Liver (tissue), 8 donors: ENCODE measurements at regions not wholly inside any gene's neighbourhood (a gene's known extent, or its start where the extent isn't known, plus 50 kb on each side); places are given as distances from the start of the nearest gene placed in this dataset.

ENCODE experiments used
- DNase-seq: peaks from one replicate; pipeline ENCODE4 v3.0.0-alpha.2; 2017; ENCODE audit warnings: low spot score
- H3K27ac ChIP-seq, 2 donors: one replicate each; pipeline ENCODE4 v1.7.0; 2013; ENCODE audit warnings: inconsistent platforms in 2 of 2, low read length in 2 of 2, control low read depth in 1 of 2, low read depth in 1 of 2, mild to moderate bottlenecking in 1 of 2
- H3K27me3 ChIP-seq, 4 donors: one replicate each; pipeline versions ENCODE4 v1.6.1 to v1.7.0; 2013; ENCODE audit warnings: low read length in 3 of 4, inconsistent platforms in 1 of 4, mild to moderate bottlenecking in 1 of 4, moderate library complexity in 1 of 4; ENCODE audit not compliant: control insufficient read depth in 4 of 4, insufficient read depth in 4 of 4
- H3K36me3 ChIP-seq, 4 donors: one replicate each; pipeline versions ENCODE4 v1.6.1 to v1.7.0; 2013; ENCODE audit warnings: low read length in 3 of 4, mild to moderate bottlenecking in 3 of 4, low read depth in 1 of 4, moderate library complexity in 1 of 4; ENCODE audit not compliant: control insufficient read depth in 4 of 4, insufficient read depth in 3 of 4
- H3K4me1 ChIP-seq, 4 donors: one replicate each; pipeline versions ENCODE4 v1.6.1 to v1.7.0; 2013; ENCODE audit warnings: low read length in 3 of 4, mild to moderate bottlenecking in 3 of 4, moderate library complexity in 1 of 4; ENCODE audit not compliant: control insufficient read depth in 4 of 4, insufficient read depth in 4 of 4
- H3K4me3 ChIP-seq, 3 donors: one replicate each; pipeline versions ENCODE4 v1.6.1 to v1.7.0; 2013; ENCODE audit warnings: low read length in 3 of 3, control low read depth in 1 of 3, low read depth in 1 of 3, mild to moderate bottlenecking in 1 of 3
- H3K9ac ChIP-seq, 2 donors: one replicate each; pipeline ENCODE4 v1.7.0; 2013; ENCODE audit warnings: low read length in 2 of 2, mild to moderate bottlenecking in 2 of 2, moderate library complexity in 2 of 2, control low read depth in 1 of 2, low read depth in 1 of 2
- H3K9me3 ChIP-seq, 4 donors: one replicate each; pipeline versions ENCODE4 v1.6.1 to v1.7.0; 2013; ENCODE audit warnings: low read length in 3 of 4; ENCODE audit not compliant: control insufficient read depth in 4 of 4
- EGR1 ChIP-seq, 2 donors: IDR thresholded peaks; 2 replicates each; pipeline ENCODE4 v1.6.1; 2016 to 2018; ENCODE audit warnings: antibody characterized with exemption in 2 of 2, low read depth in 2 of 2
- FOXA1 ChIP-seq: IDR thresholded peaks from 2 replicates; pipeline ENCODE4 v1.6.1; 2016; ENCODE audit warnings: antibody characterized with exemption
- FOXA2 ChIP-seq: IDR thresholded peaks from 2 replicates; pipeline ENCODE4 v1.6.1; 2016; ENCODE audit warnings: antibody characterized with exemption
- GABPA ChIP-seq, 2 donors: IDR thresholded peaks in 1 of 2; conservative IDR thresholded peaks in 1 of 2; 2 replicates each; pipeline ENCODE4 v1.6.1; 2016; ENCODE audit warnings: antibody characterized with exemption in 2 of 2, mild to moderate bottlenecking in 1 of 2, moderate library complexity in 1 of 2
- HNF4A ChIP-seq, 2 donors: conservative IDR thresholded peaks; 2 replicates each; pipeline ENCODE4 v1.6.1; 2016; ENCODE audit warnings: antibody characterized with exemption in 2 of 2, mild to moderate bottlenecking in 2 of 2
- HNF4G ChIP-seq: IDR thresholded peaks from 2 replicates; pipeline ENCODE4 v1.6.1; 2016; ENCODE audit warnings: antibody characterized with exemption
- NR2F2 ChIP-seq: IDR thresholded peaks from 2 replicates; pipeline ENCODE4 v1.6.1; 2016; ENCODE audit warnings: antibody characterized with exemption
- SP1 ChIP-seq: IDR thresholded peaks from 2 replicates; pipeline ENCODE4 v1.6.1; 2018; ENCODE audit warnings: antibody characterized with exemption, mild to moderate bottlenecking
- TAF1 ChIP-seq: conservative IDR thresholded peaks from 2 replicates; pipeline ENCODE4 v1.6.1; 2016; ENCODE audit warnings: antibody characterized with exemption, mild to moderate bottlenecking
- YY1 ChIP-seq: IDR thresholded peaks from 2 replicates; pipeline ENCODE4 v1.6.1; 2016; ENCODE audit warnings: antibody characterized with exemption, mild to moderate bottlenecking
- whole genome bisulfite sequencing: extraction: QIAGEN DNeasy Blood & Tissue Kit; methylation state at CpG from one replicate; pipeline ENCODE4 v1.1.7; 2013; 5-methylcytosine and 5-hydroxymethylcytosine counted together
- TF ChIP-seq, protein P1 (sequence below): IDR thresholded peaks from 2 replicates; pipeline ENCODE4 v1.6.1; 2016; ENCODE audit warnings: antibody characterized with exemption
- TF ChIP-seq, protein P2 (sequence below): IDR thresholded peaks from 2 replicates; pipeline ENCODE4 v1.6.1; 2016; ENCODE audit warnings: antibody characterized with exemption, mild to moderate bottlenecking
- TF ChIP-seq, protein P3 (sequence below): fragments of 150-350 bp; IDR thresholded peaks from 2 replicates; pipeline ENCODE4 v1.5.1; 2017; ENCODE audit warnings: improper control_type of control experiment, low read depth, low read length; ENCODE audit not compliant: missing input control
- TF ChIP-seq, protein P4 (sequence below): IDR thresholded peaks from 2 replicates; pipeline ENCODE4 v1.6.1; 2016; ENCODE audit warnings: antibody characterized with exemption
- donor health status: healthy.
- donor health status: healthy.
- donor health status: healthy.
- donor health status: healthy.
- donor health status: healthy.

DNA sequence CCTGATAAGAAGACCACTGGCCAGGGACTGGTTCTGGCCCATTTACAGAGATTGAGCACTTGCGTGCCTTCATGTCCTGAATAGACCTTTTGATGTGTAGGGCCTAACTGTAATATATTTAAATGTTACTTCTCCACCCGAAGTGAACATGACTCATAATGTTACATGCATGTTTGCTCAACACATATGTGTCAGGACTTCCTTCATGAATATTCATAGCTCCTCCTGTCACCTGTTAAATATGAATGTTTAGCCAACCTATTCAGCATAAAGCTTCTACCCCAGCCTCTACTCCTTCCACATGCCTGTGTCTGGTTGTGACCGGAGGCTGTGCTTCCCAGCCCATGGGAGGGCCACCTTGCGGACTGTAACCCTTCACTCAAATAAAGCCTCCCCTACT is 457.5 kb downstream of the IRX1 start:
- no peaks in the 10 kb centered on the region for H3K27me3 ChIP-seq
- H3K36me3 ChIP-seq: no peaks in the 10 kb centered on the region
- H3K9ac ChIP-seq: no peak overlapping the region
- no peak overlapping the region for H3K27ac ChIP-seq
- no peak for DNase-seq
- H3K4me3 ChIP-seq: no peak overlapping the region
- H3K4me1 ChIP-seq: no peaks in the 10 kb centered on the region
- TF ChIP-seq, protein P1, sequence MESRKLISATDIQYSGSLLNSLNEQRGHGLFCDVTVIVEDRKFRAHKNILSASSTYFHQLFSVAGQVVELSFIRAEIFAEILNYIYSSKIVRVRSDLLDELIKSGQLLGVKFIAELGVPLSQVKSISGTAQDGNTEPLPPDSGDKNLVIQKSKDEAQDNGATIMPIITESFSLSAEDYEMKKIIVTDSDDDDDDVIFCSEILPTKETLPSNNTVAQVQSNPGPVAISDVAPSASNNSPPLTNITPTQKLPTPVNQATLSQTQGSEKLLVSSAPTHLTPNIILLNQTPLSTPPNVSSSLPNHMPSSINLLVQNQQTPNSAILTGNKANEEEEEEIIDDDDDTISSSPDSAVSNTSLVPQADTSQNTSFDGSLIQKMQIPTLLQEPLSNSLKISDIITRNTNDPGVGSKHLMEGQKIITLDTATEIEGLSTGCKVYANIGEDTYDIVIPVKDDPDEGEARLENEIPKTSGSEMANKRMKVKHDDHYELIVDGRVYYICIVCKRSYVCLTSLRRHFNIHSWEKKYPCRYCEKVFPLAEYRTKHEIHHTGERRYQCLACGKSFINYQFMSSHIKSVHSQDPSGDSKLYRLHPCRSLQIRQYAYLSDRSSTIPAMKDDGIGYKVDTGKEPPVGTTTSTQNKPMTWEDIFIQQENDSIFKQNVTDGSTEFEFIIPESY: no peak
- TF ChIP-seq HNF4A (conservative IDR thresholded peaks at IDR 0.05) (no peak), NR2F2 (no peak), HNF4G (no peak), EGR1 (IDR thresholded peaks at IDR 0.05; ENCODE audit: low read depth in 2 of 2) (no peak)
- H3K9me3 ChIP-seq: no peaks in the 10 kb centered on the region
- 75% methylated on average over 4 of the region's 4 CpGs for WGBS

DNA sequence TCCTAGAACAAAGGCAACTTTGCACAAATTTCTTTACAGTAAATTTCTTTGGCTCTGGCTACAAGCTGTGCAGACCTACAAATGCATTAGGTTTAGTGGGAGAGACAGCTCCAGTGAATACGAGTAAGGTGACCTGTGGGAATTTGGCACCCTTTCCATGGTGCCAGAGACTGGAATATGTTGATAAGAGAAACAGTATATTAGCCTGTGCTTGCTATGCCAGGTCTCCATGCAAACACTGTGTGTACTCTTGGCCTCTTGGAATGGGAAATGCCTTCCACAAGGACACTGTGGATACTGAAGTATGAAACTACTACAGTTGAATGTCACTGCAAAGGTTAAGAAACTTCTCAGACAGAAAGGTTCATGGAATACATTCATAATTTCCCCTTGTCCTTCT is 458.5 kb downstream of the IRX1 start:
- no peak overlapping the region for H3K9ac ChIP-seq
- TF ChIP-seq, protein P2, sequence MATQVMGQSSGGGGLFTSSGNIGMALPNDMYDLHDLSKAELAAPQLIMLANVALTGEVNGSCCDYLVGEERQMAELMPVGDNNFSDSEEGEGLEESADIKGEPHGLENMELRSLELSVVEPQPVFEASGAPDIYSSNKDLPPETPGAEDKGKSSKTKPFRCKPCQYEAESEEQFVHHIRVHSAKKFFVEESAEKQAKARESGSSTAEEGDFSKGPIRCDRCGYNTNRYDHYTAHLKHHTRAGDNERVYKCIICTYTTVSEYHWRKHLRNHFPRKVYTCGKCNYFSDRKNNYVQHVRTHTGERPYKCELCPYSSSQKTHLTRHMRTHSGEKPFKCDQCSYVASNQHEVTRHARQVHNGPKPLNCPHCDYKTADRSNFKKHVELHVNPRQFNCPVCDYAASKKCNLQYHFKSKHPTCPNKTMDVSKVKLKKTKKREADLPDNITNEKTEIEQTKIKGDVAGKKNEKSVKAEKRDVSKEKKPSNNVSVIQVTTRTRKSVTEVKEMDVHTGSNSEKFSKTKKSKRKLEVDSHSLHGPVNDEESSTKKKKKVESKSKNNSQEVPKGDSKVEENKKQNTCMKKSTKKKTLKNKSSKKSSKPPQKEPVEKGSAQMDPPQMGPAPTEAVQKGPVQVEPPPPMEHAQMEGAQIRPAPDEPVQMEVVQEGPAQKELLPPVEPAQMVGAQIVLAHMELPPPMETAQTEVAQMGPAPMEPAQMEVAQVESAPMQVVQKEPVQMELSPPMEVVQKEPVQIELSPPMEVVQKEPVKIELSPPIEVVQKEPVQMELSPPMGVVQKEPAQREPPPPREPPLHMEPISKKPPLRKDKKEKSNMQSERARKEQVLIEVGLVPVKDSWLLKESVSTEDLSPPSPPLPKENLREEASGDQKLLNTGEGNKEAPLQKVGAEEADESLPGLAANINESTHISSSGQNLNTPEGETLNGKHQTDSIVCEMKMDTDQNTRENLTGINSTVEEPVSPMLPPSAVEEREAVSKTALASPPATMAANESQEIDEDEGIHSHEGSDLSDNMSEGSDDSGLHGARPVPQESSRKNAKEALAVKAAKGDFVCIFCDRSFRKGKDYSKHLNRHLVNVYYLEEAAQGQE: no peak
- TF ChIP-seq, protein P3, sequence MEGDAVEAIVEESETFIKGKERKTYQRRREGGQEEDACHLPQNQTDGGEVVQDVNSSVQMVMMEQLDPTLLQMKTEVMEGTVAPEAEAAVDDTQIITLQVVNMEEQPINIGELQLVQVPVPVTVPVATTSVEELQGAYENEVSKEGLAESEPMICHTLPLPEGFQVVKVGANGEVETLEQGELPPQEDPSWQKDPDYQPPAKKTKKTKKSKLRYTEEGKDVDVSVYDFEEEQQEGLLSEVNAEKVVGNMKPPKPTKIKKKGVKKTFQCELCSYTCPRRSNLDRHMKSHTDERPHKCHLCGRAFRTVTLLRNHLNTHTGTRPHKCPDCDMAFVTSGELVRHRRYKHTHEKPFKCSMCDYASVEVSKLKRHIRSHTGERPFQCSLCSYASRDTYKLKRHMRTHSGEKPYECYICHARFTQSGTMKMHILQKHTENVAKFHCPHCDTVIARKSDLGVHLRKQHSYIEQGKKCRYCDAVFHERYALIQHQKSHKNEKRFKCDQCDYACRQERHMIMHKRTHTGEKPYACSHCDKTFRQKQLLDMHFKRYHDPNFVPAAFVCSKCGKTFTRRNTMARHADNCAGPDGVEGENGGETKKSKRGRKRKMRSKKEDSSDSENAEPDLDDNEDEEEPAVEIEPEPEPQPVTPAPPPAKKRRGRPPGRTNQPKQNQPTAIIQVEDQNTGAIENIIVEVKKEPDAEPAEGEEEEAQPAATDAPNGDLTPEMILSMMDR: no peak
- TF ChIP-seq FOXA1 (no peak), EGR1 (IDR thresholded peaks at IDR 0.05; ENCODE audit: low read depth in 2 of 2) (no peak), GABPA (IDR thresholded peaks at IDR 0.05 in 1 of 2, conservative IDR thresholded peaks at IDR 0.05 in 1 of 2) (no peak)
- TF ChIP-seq, protein P4, sequence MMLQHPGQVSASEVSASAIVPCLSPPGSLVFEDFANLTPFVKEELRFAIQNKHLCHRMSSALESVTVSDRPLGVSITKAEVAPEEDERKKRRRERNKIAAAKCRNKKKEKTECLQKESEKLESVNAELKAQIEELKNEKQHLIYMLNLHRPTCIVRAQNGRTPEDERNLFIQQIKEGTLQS: no peak
- no peak for DNase-seq
- WGBS: 36% methylated on average over 1 of the region's 1 CpG
- no peaks in the 10 kb centered on the region for H3K27me3 ChIP-seq
- no peak overlapping the region for H3K27ac ChIP-seq
- H3K9me3 ChIP-seq: no peaks in the 10 kb centered on the region
- no peak overlapping the region for H3K4me3 ChIP-seq
- H3K4me1 ChIP-seq: no peaks in the 10 kb centered on the region
- H3K36me3 ChIP-seq: no peaks in the 10 kb centered on the region

DNA sequence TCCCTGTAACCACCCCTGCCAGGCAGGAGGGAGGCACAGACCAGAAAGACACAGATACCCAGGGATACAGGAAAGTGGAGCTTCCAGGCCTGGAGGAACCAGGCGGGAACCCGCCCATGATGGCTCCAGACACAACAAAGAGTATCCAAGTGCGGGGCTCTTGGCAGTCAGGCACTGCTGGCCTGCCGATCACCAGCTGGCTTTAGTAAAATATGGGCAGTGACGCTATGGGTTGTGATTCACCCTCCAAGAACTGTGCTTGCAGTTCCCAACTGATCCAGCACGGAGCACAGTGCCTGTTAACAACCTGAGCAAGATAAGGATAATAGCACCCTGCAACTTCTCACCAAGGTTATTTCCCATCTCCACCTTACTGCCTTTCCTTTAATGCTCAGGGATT is 463.3 kb downstream of the IRX1 start:
- no peak for DNase-seq
- 57% methylated on average over 6 of the region's 6 CpGs for WGBS
- H3K9me3 ChIP-seq: no peaks in the 10 kb centered on the region
- no peaks in the 10 kb centered on the region for H3K4me1 ChIP-seq
- TF ChIP-seq, protein P1: no peak
- no peak for TF ChIP-seq HNF4A (conservative IDR thresholded peaks at IDR 0.05)
- TF ChIP-seq GABPA (IDR thresholded peaks at IDR 0.05 in 1 of 2, conservative IDR thresholded peaks at IDR 0.05 in 1 of 2): no peak
- TF ChIP-seq YY1: no peak
- TF ChIP-seq FOXA2: no peak
- TF ChIP-seq FOXA1: no peak
- TF ChIP-seq HNF4G: no peak
- TF ChIP-seq TAF1: no peak
- TF ChIP-seq, protein P4: no peak
- TF ChIP-seq SP1: no peak
- no peaks in the 10 kb centered on the region for H3K27me3 ChIP-seq
- no peak overlapping the region for H3K4me3 ChIP-seq
- H3K36me3 ChIP-seq: no peaks in the 10 kb centered on the region
- H3K27ac ChIP-seq: no peak overlapping the region
- H3K9ac ChIP-seq: no peak overlapping the region
